Frontal cortex (tissue), 3 donors: ENCODE measurements at regions not wholly inside any gene's neighbourhood (a gene's known extent, or its start where the extent isn't known, plus 50 kb on each side); places are given as distances from the start of the nearest gene placed in this dataset.

ENCODE experiments used
- DNase-seq, 2 donors: peaks; one replicate each; pipeline ENCODE4 v3.0.0; 2012; ENCODE audit warnings: low spot score in 2 of 2
- FAIRE-seq: peaks from 2 replicates; lab custom pipeline; 2012; peaks lifted over from hg19 to GRCh38; lab: Jason Lieb, UNC
- donor health status: control.
- donor health status: control.
- donor health status: control.

DNA sequence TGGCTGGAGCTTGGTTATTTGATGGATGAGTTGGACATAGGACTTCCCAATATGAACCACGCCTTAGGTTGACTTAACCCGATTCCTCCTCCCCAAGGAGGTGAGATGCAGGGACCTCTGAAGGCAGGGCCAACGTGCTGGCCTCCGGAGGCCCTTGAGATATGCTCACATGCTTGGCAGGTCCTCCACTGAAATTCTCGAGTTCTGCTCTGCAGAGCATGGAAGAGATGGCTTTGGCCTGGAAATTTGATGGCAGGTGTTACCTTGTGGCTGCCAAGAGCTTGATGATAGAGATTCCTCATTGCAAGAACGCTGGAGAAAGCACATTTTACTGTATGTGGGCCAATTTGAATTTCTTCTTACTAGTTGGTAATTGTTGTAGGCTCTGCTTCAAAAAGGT is 117.4 kb upstream of the LIMCH1 start:
- DNase-seq (no peak), FAIRE-seq (no peak)

DNA sequence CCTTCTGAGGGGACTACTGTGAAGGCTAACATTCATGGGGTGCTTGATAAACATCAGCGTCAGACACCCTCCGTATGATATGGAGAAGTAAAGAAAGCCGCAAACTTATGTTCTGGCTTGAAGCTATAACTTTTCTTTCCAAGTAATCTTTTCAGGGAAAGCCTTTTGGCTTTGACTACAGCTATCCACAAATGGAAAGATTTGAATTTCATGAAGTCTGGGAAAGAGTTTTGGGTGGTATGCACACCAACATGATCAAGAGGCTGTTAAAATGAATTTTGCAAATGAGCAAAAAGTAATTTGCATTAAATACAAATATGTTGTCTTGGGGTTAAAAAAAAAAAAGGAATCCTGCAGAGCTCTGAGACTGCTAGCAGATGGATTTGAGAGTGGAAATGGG is 114.8 kb upstream of the LIMCH1 start:
- no peak for DNase-seq
- no peak for FAIRE-seq

DNA sequence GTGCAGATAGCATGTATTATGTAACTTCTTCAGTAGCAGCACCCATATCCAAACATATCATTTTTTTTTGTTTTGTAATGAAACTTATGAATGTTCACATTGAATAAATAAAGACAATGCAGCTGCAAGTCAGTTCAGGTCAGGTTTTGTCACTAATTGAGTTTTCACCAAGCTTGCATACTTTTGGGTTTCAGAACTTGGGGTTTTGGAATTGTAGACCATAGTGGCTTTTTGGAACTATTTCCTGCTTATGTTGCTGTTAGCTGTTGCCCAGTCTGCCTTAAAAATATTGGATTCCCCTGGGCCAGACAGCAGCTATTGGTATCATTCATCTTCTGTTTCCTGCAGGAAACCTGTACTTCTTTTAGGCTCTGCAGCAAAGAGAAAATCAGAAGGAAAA is 113.4 kb upstream of the LIMCH1 start:
- DNase-seq (no peak), FAIRE-seq (no peak)

DNA sequence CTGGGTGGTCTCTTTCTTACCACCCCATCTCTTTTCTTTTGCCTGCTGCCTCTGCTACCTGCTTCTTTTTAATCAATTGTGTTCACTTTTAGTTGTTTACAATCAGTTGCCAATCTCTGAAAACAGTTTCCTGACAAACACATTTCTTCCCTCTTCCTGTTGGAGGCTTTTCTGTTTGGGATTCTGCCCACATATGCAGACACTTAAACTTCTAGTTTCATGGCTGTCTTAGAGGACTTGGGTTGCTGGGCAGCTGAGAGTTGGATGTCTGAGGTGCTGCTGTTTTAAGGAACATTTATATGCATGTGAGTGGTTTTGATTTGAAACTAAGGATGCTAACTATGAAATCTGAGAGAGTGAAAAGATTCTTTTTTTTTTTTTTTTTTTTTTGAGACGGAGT is 112.3 kb upstream of the LIMCH1 start:
- FAIRE-seq: no peak
- DNase-seq: no peak

DNA sequence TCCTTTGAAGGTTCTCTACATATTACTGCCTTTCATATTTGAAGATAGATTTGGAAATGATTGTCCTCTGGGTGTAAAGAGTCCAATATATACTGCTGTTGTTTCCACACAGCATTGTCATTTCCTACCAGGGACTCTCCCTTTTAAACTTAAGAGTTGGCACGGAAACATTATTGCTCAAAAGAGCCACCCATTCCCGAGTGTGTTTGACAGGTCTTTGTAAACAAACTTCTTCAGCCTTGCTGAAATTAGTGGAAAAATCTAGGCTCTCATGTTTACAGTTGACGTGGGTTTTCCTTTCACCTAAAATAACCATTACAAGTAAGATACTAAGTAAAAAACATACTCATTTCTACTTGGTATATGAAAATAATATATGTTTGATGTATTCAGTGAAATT is 111.4 kb upstream of the LIMCH1 start:
- no peak for DNase-seq
- no peak for FAIRE-seq

DNA sequence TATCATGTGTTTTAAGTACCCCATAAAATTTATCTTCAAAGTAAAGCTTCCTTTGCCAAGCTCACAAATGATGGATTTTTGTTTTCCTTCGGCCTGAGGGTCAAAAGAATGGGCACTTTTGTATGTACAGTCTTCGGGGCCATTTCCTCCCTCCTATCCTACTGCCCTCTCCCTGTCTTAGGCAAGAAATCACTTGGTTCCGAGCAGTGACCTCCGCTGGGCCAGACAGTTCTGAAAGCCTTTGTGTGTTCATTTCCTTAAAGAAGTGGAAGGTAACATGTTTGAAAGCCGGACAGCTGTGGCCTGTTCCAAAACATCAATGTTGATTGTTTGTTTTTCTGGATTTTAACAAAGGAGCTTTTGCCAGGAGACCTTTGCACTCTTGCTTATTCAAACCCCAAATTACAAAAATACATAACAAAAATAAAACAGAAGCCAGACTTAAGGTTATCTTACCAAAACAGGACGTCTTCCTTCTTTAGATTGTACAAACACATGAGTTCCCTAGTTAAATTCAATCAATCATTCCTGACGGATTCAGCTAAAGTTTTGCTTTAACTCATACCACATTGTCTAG is 110.6 kb upstream of the LIMCH1 start:
- FAIRE-seq (no peak), DNase-seq (no peak)

DNA sequence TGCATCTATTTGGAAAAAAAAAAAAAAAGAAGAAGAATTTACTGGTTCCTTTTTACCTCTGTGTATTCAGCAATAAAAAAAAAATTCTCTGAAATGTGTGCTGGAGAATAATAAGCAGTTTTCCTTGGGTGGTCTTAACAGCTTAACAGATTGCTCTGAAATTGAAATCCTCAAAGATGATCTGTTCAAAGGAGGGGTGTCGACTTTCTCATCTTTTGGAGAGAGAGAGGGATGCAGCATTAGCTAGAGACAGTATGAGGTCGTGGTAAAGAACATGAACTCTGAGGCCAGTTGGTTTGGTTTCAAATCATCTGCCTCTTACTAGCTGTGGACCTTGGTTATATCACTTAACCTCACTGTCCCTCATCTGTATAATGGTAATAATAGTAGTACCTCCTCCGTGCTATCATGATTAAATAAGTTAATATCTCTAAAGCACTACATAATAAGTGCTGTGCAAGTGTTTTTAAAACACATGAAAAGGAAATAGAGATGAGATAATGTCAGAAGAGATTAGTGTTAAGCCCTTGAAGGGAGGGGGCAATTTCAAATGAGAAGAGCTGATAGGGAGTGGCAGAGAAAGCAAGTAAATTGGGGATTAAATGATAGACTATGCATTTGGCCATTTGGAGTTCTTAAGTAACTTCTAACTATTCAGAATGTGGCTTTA is 109.9 kb upstream of the LIMCH1 start:
- no peak for DNase-seq

DNA sequence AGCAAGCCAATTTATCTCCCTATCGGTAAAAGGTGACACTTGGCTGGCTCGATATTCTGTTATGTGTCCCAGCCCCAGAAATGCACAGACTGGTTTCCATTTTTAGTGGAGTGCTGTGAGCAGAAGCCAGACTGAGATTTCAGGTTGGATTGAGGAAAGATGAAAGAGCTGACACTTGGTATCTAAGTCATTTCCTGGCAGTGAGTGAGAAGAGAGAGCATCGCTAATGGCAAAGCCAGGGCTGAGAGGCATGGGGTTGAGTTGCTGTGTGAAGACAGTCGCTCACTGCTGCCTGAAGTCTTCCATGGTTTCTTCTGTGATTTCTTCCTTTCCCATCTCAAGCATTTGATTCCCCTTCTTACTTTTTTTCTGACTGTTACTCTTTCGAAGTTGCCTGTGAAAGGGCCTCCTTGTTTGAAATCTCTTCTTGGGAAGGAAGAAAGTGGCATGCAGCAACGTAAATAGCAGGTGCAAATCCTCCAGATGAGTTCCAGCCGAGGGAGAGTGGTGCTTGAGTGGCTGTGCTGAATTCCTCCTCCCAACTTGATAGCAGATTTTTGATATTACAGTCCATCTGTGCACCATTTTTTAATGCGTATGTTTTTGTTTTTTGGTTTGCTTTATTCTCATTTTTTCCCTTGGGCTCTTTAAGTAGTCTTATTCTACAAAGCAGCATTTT is 109.2 kb upstream of the LIMCH1 start:
- no peak for DNase-seq
- no peak for FAIRE-seq

More for the DNA sequence above, 109.9 kb upstream of the LIMCH1 start:
- FAIRE-seq: no peak

DNA sequence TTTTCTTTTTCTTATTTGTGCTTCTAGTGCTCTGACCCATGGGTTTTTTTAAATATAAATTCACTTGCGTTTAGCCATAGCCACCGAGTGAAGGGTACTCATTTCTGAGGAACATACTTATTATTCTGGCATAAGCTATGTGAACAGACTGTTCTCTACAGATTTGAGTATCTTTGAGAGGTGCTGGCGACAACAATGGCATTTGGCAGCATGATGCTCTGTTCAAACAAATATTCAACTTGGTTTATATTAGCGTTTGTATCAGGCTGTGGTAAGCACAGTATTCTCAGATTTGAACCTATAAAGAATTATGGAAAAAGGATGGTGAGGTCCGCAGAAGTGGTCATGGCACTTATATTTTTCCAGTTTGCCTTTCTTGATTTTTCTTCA is 108.7 kb upstream of the LIMCH1 start:
- FAIRE-seq: no peak

DNA sequence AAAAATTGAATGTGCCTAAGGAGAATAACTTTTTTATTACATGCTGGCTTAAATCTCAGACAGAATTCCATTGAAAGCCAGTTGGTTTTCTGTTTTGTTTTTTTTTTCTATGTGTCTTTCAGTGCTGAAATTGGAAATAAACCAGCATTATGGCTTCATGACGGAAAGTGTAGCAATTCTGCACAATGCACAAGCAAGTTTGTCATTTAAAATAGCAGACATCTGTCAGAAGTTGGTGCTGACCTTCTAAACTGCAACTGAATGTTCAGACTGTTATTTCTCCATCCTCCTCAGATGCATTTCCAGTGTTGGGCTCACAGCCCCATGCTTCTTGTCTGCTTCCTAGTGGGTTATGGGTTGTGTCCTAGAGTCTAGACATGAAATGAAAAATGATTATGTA is 107.2 kb upstream of the LIMCH1 start:
- no peak for DNase-seq
- FAIRE-seq: no peak

More for the DNA sequence above, 108.7 kb upstream of the LIMCH1 start:
- no peak for DNase-seq

DNA sequence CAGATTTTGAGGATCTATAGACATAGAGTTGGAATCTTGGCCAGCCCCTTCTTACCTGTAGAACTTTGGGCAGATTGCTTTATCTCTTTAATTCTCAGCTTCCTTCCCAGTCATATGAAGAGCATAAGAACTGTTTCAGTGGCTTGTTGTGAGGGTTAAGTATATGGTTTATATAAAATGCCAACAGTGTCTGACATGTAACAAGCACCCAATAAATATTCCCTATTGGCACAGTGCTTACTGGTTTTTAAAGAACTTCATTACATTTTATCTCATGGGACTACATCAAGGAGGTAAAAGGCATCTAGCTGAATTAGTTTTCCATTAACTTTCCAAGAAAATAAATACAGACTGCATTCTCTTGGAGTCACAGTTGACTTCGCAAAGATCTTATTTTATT is 106.7 kb upstream of the LIMCH1 start:
- FAIRE-seq (no peak), DNase-seq (no peak)

DNA sequence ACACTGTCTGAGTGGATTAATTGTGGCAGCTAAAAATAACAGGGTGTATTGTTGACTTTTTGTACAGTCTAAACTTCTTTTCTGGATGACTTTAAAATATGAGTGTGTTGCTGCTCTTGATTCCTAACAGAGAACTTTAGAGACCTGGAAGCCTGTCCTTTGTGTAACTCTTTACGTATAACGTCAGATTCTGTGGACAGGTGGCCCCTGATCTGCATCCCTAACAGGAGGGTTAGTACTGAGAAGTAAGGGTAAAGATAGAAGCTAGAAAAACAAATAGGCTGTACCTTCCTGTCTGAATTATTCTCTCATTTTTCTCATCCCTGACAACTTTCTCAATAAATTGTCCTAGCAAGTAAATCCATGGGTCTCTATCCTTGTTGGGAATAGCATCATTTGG is 105.7 kb upstream of the LIMCH1 start:
- DNase-seq (no peak), FAIRE-seq (no peak)

DNA sequence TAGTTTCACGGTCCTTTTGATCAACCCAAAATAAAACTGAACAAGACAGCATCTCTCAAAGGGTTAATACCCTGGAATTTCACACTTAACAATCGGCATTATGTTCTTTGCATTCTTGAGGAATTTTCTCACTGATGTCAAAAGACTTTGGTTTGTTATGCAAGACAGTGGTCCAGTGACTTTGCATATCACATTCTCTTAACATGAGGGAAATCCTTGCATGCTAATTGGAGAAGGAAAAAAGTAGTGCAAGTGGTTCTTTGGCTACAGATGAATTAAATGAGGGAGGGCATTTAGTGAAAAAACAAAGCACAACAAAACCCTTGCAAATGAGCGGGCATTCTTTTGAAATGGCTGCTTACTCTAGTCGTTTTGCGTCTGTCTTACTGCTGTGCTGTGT is 105.1 kb upstream of the LIMCH1 start:
- DNase-seq: no peak
- no peak for FAIRE-seq

DNA sequence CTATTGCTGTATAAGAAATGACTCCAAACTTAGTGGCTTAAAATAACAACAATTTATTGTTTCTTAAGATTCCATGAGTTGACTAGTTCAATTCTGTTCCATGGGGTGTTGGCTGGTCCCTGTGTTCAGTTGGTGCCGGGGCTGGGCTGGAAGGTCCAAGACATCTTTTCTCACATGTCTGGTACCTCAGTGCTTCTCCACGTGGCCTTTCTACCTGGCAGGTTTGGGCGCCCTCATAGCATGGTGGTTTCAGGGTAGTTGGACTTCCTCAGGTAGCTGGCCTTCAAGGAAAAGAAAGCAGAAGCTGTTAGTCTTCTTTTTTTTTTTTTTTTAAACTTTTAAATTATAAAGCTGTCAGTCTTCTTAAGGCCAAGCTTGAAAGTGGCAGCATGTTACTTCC is 104.6 kb upstream of the LIMCH1 start:
- no peak for DNase-seq
- no peak for FAIRE-seq

DNA sequence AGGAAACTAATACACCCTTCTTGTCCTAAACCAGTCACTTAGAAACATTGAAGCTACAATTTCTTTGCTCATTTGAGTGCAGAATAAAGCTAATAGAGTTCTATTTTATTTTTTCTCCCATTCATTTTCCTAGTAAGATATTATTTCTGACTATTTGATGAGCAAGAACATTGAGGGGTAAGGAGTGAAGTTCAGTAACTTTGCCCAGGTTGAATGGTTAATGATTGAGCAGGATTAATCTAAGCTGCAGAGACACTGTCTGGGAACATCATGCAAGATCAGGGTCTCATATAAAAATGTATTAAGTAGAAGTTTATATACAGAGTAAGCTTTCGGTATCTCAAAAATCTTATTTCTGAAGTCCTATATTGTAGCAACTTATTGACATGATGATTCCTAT is 102.4 kb upstream of the LIMCH1 start:
- FAIRE-seq (no peak), DNase-seq (no peak)

DNA sequence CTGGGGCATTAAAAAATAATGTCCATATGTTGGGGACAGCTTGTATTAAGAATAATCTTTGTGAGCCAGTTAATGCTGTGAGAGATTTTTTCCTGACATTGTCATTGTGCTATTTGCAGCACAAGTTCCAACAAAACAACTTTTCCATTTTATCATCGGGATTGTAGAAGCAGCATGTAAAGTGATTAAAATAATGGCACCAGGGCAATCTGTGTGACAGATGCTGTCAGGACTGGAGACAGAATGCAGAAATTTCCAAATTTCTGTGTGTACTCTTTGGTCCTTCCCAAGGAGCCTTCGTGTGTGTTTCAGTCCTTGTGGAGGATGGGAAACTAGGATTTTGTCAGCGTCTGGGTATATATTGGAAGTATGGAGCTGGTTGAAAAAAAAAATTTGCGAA is 101.5 kb upstream of the LIMCH1 start:
- no peak for FAIRE-seq

DNA sequence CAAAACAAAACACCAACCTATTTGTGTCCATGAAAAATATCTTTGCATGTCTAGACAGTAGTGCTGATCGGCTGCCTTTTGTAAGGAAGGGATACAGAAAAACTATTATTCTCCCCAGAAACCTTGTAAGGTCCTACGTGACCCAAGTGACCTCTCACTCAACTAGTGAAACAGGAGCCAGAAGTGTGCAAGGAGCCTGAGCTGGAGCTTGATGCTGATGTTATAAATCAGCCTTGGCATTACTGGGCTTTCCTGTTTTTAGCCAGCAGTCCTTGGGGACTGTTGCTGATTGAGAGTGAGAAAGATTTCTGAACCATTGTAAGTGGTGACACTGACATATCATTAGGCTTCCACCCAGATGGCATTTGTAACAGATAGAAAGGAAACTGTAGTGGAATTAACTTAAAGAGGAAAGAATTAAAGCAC is 100.8 kb upstream of the LIMCH1 start:
- FAIRE-seq (no peak), DNase-seq (no peak)

More for the DNA sequence above, 101.5 kb upstream of the LIMCH1 start:
- no peak for DNase-seq

DNA sequence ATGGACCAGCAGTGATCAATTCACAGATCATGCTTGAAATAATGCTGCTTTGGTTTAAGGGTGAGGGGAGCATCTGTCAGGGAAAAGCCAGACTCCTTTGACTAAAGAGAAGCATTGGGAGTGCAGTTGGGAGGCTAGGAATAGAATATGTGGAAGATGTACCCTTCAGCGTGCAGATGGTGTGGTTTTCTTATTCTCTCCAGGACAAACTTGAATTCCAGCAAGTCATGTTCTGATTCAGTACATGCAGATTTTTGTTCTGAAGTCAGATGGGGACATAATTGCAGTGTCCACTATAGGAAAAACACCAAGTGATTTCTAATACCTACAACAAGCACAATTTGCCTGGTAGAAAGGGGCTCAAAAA is 99.0 kb upstream of the LIMCH1 start:
- no peak for FAIRE-seq
- no peak for DNase-seq

DNA sequence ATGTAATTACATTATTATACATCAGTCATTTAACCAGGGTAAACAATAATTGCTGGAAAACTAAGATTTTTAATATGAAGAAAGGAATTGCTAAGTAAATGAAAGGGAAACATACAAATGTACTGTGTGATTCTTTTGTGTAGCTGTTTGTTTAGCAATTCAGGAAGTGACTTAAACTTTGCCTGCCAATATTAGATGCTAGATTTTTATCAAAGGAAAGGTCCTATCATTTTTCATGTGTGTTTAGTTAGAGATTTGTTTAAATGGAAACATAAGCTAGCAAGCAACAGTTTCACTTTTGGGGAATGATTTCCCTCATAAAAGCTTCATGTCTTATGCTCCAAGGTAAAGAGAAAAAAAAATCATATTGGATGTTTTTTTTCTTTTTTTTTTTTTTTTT is 95.1 kb upstream of the LIMCH1 start:
- FAIRE-seq (no peak), DNase-seq (no peak)

DNA sequence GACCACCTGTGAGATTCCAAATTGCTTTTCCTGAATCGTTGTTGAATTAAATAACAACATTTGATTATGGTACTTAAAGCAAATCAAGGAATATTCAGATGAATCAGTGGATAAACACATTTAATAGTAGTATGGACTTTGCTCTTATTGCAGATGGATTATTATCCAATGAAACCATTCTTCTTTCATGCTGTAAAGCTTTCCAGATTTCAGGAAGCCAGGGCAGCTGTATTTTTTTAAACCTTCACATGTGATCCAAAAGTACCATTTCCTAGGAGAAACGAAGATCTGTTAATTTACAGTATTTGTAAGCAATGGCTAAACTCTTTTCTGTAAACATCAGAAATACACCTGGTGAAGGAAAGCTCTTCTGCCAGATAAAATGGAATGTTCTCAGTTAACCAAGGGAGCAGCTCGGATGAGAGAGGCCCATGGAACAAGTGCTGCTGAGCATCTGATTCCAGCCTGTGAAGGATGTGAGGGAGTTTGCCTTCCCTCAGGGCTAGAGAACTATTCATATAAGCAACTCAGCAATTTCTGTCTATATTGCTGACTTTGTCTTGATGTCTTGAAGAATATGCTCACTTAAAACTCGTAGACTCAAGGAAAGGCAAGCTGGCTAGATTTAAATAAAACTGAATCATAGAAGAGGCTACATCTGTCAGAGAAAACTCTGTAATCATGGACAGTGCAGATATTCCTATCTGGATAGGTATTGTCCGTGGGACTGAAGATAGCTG is 94.4 kb upstream of the LIMCH1 start:
- no peak for FAIRE-seq
- DNase-seq: no peak

DNA sequence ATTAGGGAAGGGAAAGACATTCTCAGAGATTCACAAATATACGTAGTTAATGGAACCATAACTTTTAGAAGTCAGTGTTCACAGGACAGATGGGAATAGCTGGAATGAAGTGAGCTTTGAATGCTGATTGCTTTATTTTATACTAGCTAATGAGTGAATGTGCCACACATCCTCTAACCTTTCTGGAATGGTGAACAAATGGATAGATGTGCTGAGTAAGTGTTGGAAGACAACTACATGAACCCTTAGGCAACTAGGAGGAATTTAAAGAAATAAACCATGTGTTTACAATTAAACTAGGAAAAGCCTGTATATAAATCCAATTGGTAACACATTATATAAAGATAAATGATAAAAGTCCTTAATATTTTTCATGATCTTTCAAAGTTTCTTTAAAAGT is 91.6 kb upstream of the LIMCH1 start:
- FAIRE-seq (no peak), DNase-seq (no peak)
